GM12878 (cell line): ENCODE measurements at regions not wholly inside any gene's neighbourhood (a gene's known extent, or its start where the extent isn't known, plus 50 kb on each side); places are given as distances from the start of the nearest gene placed in this dataset.

Experiments used
- ATAC-seq: fragments of 200-7000 bp; cut with Tn5 transposase; 3 replicates; pipeline ENCODE4 v1.9.1; 2020; ENCODE audit warnings: mild to moderate bottlenecking, moderate library complexity
- BruUV-seq: library from RNA; stranded (reverse); fragments of 400-500 nt; replicated peaks from 2 replicates; lab custom pipeline; 2021; lab: Mats Ljungman, UMichigan
- CTCF ChIA-PET: fragments of 300-600 bp; sonication (Branson Sonifier 250); formaldehyde crosslinking; extraction: SDS; loops from one replicate; lab custom pipeline; 2021; ENCODE audit warnings: inconsistent platforms; lab: Yijun Ruan, JAX
- POLR2A ChIA-PET: fragments of 350-600 bp; formaldehyde crosslinking; extraction: SDS; loops from one replicate; lab custom pipeline; 2021; ENCODE audit warnings: inconsistent platforms; lab: Charles Lee
- RAD21 ChIA-PET: fragments of 300-600 bp; sonication (Branson Sonifier 250); formaldehyde crosslinking; loops from one replicate; lab custom pipeline; 2023; ENCODE audit warnings: antibody characterized with exemption; ENCODE audit not compliant: unreplicated experiment; lab: Charles Lee
- SMC1A ChIA-PET: fragments of 300-600 bp; sonication (Branson Sonifier 250); formaldehyde crosslinking; loops from one replicate; lab custom pipeline; 2023; ENCODE audit not compliant: unreplicated experiment, uncharacterized antibody; lab: Charles Lee
- DNase-seq: peaks from one replicate; pipeline ENCODE4 v3.0.0-alpha.2; 2011; ENCODE audit warnings: low read depth, low spot score
- FAIRE-seq: peaks from 3 replicates; lab custom pipeline; 2011; peaks lifted over from hg19 to GRCh38; lab: Jason Lieb, UNC
- H2AFZ ChIP-seq: 2 replicates; pipeline ENCODE4 v1.6.0; 2011; ENCODE audit warnings: low read depth, low read length, control low read depth; ENCODE audit not compliant: control insufficient read depth
- H3K27ac ChIP-seq: 2 replicates; pipeline ENCODE4 v1.5.1; 2011; ENCODE audit warnings: control low read depth; ENCODE audit not compliant: control insufficient read depth, insufficient read depth
- H3K27me3 ChIP-seq, 2 experiments: replicated peaks in 1 of 2; 2 replicates each; pipeline versions ENCODE4 v1.6.0 to v1.6.1; 2011; ENCODE audit warnings: low read length in 1 of 2; ENCODE audit not compliant: control insufficient read depth in 2 of 2, insufficient read depth in 2 of 2
- H3K36me3 ChIP-seq, 2 experiments: 2 replicates each; pipeline ENCODE4 v1.5.1; 2011; ENCODE audit warnings: low read length in 1 of 2; ENCODE audit not compliant: control insufficient read depth in 2 of 2, insufficient read depth in 2 of 2
- H3K4me1 ChIP-seq: 2 replicates; pipeline ENCODE4 v1.6.1; 2011; ENCODE audit warnings: mild to moderate bottlenecking, low read length, moderate library complexity, mixed read lengths; ENCODE audit not compliant: control insufficient read depth, insufficient read depth
- H3K4me2 ChIP-seq: 2 replicates; pipeline ENCODE4 v1.6.0; 2011; ENCODE audit warnings: control low read depth; ENCODE audit not compliant: control insufficient read depth, insufficient read depth
- H3K4me3 ChIP-seq: fragments of 200-600 bp; sonication (generic); 2 replicates; pipeline ENCODE4 v1.5.1; 2016
- H3K79me2 ChIP-seq: 2 replicates; pipeline ENCODE4 v1.6.0; 2011; ENCODE audit warnings: low read length; ENCODE audit not compliant: control insufficient read depth, insufficient read depth
- H3K9ac ChIP-seq: 2 replicates; pipeline ENCODE4 v1.8.0; 2011; ENCODE audit warnings: low read length, control low read depth, mixed read lengths; ENCODE audit not compliant: control insufficient read depth, insufficient read depth
- H3K9me3 ChIP-seq: replicated peaks from 3 replicates; pipeline ENCODE4 v1.5.1; 2011; ENCODE audit warnings: mild to moderate bottlenecking, low read length; ENCODE audit not compliant: control insufficient read depth, insufficient read depth
- H4K20me1 ChIP-seq: 2 replicates; pipeline ENCODE4 v1.6.0; 2011; ENCODE audit not compliant: control insufficient read depth, insufficient read depth
- ATF7 ChIP-seq: fragments of 450-650 bp; IDR thresholded peaks from 2 replicates; pipeline ENCODE4 v1.6.1; 2016; ENCODE audit warnings: low read depth, mild to moderate bottlenecking
- E2F8 ChIP-seq: fragments of 450-650 bp; IDR thresholded peaks from 2 replicates; pipeline ENCODE4 v1.6.1; 2018; ENCODE audit warnings: mild to moderate bottlenecking, low read depth, moderate library complexity; ENCODE audit not compliant: partially characterized antibody
- POLR2A ChIP-seq: IDR thresholded peaks from 2 replicates; pipeline ENCODE4 v1.6.1; 2011; ENCODE audit warnings: low read depth, mild to moderate bottlenecking, low read length
- ZNF687 ChIP-seq: fragments of 450-650 bp; IDR thresholded peaks from 2 replicates; pipeline ENCODE4 v1.6.1; 2017; ENCODE audit warnings: mild to moderate bottlenecking, moderate library complexity
- WGBS: methylation state at CpG from one replicate; pipeline ENCODE4 v1.1.6; 2016; ENCODE audit warnings: low lambda C conversion rate; ENCODE audit not compliant: insufficient replicate concordance, insufficient coverage; ENCODE audit errors: missing lambda C conversion rate; 5-methylcytosine and 5-hydroxymethylcytosine counted together
- in situ Hi-C: fragments of 300-500 bp; cut with MboI; formaldehyde crosslinking; loops from 9 replicates; pipeline ENCODE4 v1.14.3; 2018; ENCODE audit warnings: mixed read lengths
- intact Hi-C: fragments of 100-400 bp; cut with micrococcal nuclease; formaldehyde crosslinking; loops from one replicate; pipeline ENCODE4 v1.14.2; 2022; ENCODE audit not compliant: unreplicated experiment

- no peak for TF ChIP-seq ZNF687
- TF ChIP-seq POLR2A, result no peak
Measured at GRCh38 chr20:24791953-24792352, 157.1 kb upstream of the CST7 start (continued).

GRCh38 chr20:24792641-24793495 is 156.2 kb upstream of the CST7 start:
- ChIA-PET RAD21 (no interaction called here), POLR2A (no interaction called here), CTCF (no interaction called here), SMC1A (no interaction called here)
- Histone ChIP-seq H3K36me3 (no peaks in the 10 kb centered on the region), H3K79me2 (no peaks in the 10 kb centered on the region), H4K20me1 (no peaks in the 10 kb centered on the region), H2AFZ (no peak overlapping the region), H3K9ac (no peak overlapping the region), H3K4me2 (no peak overlapping the region), H3K27me3 (no peaks in the 10 kb centered on the region; a peak in 1 of 4 replicates), H3K27ac (no peak overlapping the region), H3K4me1 (no peaks in the 10 kb centered on the region), H3K4me3 (no peak overlapping the region), H3K9me3 (no peaks in the 10 kb centered on the region)
- BruUV-seq, result no TSS peak
- no peak for TF ChIP-seq ATF7
- no peak for TF ChIP-seq E2F8
- DNase-seq (no peak), FAIRE-seq (no peak), ATAC-seq (no peak)
- WGBS, result 61% methylated on average over 24 of the region's 24 CpGs
- intact Hi-C loops (no loop called here), in situ Hi-C loops (no loop called here)
